ENCODE measurements at regions not wholly inside any gene's neighbourhood (a gene's known extent, or its start where the extent isn't known, plus 50 kb on each side); places are given as distances from the start of the nearest gene placed in this dataset.

DNA sequence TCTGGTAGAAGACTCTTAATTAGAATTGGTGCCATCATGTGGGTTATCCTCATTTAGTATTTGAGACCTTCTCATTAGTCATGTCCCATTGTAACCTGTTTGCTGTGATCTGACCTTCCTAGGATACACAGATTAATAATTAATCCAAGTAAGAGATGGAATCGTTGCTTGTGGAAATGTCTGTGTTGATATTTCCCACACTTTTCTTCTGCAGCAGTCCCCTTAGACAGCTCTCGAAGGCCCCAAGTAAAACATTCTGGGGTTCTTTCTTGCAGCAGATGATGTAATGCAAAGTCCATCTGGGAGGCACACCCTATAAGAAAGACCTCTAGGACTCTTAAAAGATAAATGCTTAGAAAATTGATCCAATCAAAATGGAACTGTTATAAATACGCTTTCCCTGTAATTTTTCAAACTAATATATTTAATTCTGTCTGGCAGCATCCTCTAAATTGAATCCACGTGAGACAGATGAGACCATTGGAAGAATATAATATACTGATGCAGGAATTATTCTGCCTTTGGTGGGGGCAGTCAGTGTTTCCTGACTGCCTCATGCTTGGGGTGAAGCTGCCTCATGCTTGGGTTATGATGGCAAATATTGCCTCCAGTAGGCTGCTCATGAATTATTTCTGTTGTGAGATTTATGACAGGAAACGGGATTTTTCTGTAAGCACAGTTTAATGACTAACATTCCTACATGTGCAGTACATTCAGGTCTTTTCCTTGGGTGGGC lies 54.5 kb upstream of the ARMC2 start:
- TF ChIP-seq CTCF (IDR thresholded peaks at IDR 0.05; ENCODE audit: low read length) (no peak), EZH2 (optimal IDR thresholded peaks at IDR 0.05; ENCODE audit: low read depth, low read length) (no peak)
